ENCODE measurements at regions not wholly inside any gene's neighbourhood (a gene's known extent, or its start where the extent isn't known, plus 50 kb on each side); places are given as distances from the start of the nearest gene placed in this dataset.

DNA sequence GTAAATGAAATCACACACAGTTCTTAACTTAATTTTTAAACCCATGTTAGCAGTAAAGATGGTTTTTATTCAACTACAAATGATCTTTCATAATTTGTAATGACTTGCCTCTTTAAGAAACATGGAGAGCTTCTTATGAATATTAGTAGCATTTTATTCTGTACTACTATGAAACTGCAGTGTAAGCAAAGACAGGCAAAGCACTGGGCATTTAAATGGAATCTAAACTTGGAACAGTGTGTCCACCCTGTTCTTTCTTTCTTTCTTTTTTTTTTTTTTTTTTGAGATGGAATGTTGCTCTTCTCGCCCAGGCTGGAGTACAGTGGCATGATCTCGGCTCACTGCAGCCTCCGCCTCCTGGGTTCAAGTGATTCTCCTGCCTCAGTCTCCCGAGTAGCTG is 740.4 kb upstream of the IGFBP3 start:
- peaks cover 3% of the 10 kb centered on the region for H3K9me3 ChIP-seq (ENCODE audit: control insufficient read depth, insufficient read depth, low read length)
- no peak overlapping the region for H3K4me3 ChIP-seq (ENCODE audit: low read length)
- intact Hi-C loops (cut with micrococcal nuclease): no loop called here
- H3K27me3 ChIP-seq (ENCODE audit: control insufficient read depth, insufficient read depth, low read length): no peaks in the 10 kb centered on the region
- no peak overlapping the region for H3K27ac ChIP-seq (ENCODE audit: low read length)
- WGBS (ENCODE audit: insufficient coverage): no CpG with 5 or more reads among the region's 4 CpGs
- no peak for ATAC-seq
- Mint-ChIP-seq H3K9me3 (peaks cover 6 to 9% of the 10 kb centered on the region in 2 donors), H3K36me3 (no peaks in the 10 kb centered on the region), H3K4me3 (no peak overlapping the region), H3K27me3 (ENCODE audit: low read depth in 2 of 2) (no peaks in the 10 kb centered on the region), H3K27ac (no peak overlapping the region), H3K4me1 (no peaks in the 10 kb centered on the region)
- TF ChIP-seq CTCF (IDR thresholded peaks at IDR 0.05): no peak
- H3K4me1 ChIP-seq (ENCODE audit: control insufficient read depth, insufficient read depth, low read length): no peaks in the 10 kb centered on the region
- DNase-seq: no peak
- no peaks in the 10 kb centered on the region for H3K36me3 ChIP-seq (ENCODE audit: control insufficient read depth, insufficient read depth, low read length)

DNA sequence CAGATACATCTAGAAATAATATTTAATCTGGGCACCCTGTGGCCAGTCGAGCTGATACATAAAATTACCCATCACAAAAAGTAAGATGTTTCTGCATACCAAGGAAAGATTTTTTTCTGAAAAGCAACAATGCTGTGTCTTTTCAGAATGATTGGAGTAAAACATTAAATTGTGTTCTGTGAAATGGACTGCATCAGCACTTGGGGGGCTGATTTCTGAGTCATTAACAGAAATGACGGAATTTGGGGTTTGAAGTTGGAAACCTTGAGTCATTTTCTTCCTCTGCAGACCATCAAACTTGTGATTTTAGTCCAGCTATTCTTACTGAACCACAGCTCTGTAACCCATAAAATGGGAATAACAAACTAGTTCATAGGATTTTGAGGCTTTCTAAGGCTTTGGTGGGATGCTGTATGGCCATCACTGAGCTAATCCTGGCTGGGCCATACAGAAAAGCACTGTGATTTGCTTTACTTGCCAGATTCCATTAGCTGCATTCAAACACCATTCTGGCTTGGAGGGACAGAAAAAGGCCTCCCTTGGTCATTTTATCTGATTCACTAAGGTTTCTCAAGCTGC is 739.4 kb upstream of the IGFBP3 start:
- no peaks in the 10 kb centered on the region for H3K4me1 Mint-ChIP-seq
- Histone ChIP-seq H3K4me1 (ENCODE audit: control insufficient read depth, insufficient read depth, low read length) (no peaks in the 10 kb centered on the region), H3K27ac (ENCODE audit: low read length) (no peak overlapping the region), H3K4me3 (ENCODE audit: low read length) (no peak overlapping the region), H3K36me3 (ENCODE audit: control insufficient read depth, insufficient read depth, low read length) (no peaks in the 10 kb centered on the region), H3K27me3 (ENCODE audit: control insufficient read depth, insufficient read depth, low read length) (no peaks in the 10 kb centered on the region), H3K9me3 (ENCODE audit: control insufficient read depth, insufficient read depth, low read length) (peaks cover 3% of the 10 kb centered on the region)
- ATAC-seq (no peak), DNase-seq (no peak)
- H3K36me3 Mint-ChIP-seq: no peaks in the 10 kb centered on the region
- no peak overlapping the region for H3K4me3 Mint-ChIP-seq
- peaks cover 7 to 9% of the 10 kb centered on the region in 2 donors for H3K9me3 Mint-ChIP-seq
- no peak for TF ChIP-seq CTCF (IDR thresholded peaks at IDR 0.05)
- H3K27me3 Mint-ChIP-seq (ENCODE audit: low read depth in 2 of 2): no peaks in the 10 kb centered on the region
- intact Hi-C loops (cut with micrococcal nuclease): no loop called here
- WGBS (ENCODE audit: insufficient coverage): 88% methylated on average over 1 of the region's 2 CpGs
- H3K27ac Mint-ChIP-seq: no peak overlapping the region

DNA sequence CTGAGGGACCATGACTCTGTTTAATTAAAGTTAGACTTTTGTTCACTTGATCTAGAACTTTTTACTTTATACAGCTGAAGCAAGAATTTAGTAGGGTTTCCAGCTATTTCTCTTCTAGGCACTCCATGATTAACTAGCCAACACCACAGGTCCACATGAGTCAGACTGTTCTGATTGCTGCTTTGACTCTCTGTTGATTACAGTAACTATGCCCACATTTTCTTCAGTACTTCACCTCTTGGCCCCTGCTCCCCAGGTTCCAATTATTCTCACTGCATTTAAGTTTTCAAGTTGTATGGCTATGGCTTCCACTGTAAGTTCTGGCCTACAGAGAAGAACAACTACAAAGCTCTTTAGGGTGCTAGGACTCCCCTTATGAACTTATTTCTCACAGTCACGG is 737.2 kb upstream of the IGFBP3 start:
- Histone ChIP-seq H3K36me3 (ENCODE audit: control insufficient read depth, insufficient read depth, low read length) (no peaks in the 10 kb centered on the region), H3K9me3 (ENCODE audit: control insufficient read depth, insufficient read depth, low read length) (no peaks in the 10 kb centered on the region), H3K4me3 (ENCODE audit: low read length) (no peak overlapping the region), H3K27ac (ENCODE audit: low read length) (no peak overlapping the region), H3K27me3 (ENCODE audit: control insufficient read depth, insufficient read depth, low read length) (no peaks in the 10 kb centered on the region), H3K4me1 (ENCODE audit: control insufficient read depth, insufficient read depth, low read length) (no peaks in the 10 kb centered on the region)
- WGBS (ENCODE audit: insufficient coverage): 85% methylated on average over 1 of the region's 1 CpG
- Mint-ChIP-seq H3K9me3 (peaks cover 4 to 9% of the 10 kb centered on the region in 2 donors), H3K27me3 (ENCODE audit: low read depth in 2 of 2) (no peaks in the 10 kb centered on the region), H3K36me3 (no peaks in the 10 kb centered on the region), H3K4me3 (no peak overlapping the region), H3K27ac (no peak overlapping the region), H3K4me1 (no peaks in the 10 kb centered on the region)
- no peak for ATAC-seq
- intact Hi-C loops (cut with micrococcal nuclease): no loop called here
- no peak for DNase-seq
- no peak for TF ChIP-seq CTCF (IDR thresholded peaks at IDR 0.05)

Data from natural killer cell (primary cell).